B cell (primary cell): ENCODE measurements at regions not wholly inside any gene's neighbourhood (a gene's known extent, or its start where the extent isn't known, plus 50 kb on each side); places are given as distances from the start of the nearest gene placed in this dataset.

Source experiments
- ATAC-seq: fragments of 200-7000 bp; cut with Tn5 transposase; one replicate; pipeline ENCODE4 v1.10.0; 2021; ENCODE audit warnings: low read depth, mild to moderate bottlenecking, moderate number of reproducible peaks, moderate library complexity
- CTCF ChIA-PET: fragments of 350-600 bp; sonication (Branson Sonifier 250); formaldehyde crosslinking; loops from one replicate; lab custom pipeline; 2021; ENCODE audit warnings: antibody characterized with exemption, inconsistent platforms; lab: Charles Lee
- POLR2A ChIA-PET: fragments of 350-600 bp; sonication (Branson Sonifier 250); formaldehyde crosslinking; loops from one replicate; lab custom pipeline; 2021; ENCODE audit warnings: antibody characterized with exemption; lab: Charles Lee
- DNase-seq: peaks from one replicate; pipeline ENCODE4 v3.0.0; 2013
- H2AFZ ChIP-seq: 2 replicates; pipeline ENCODE4 v1.6.1; 2012; ENCODE audit warnings: mild to moderate bottlenecking, low read depth, low read length; ENCODE audit not compliant: insufficient read depth, poor library complexity, severe bottlenecking
- H3K27ac ChIP-seq, 2 donors: 1 replicate in 1 of 2; 2 replicates in 1 of 2; pipeline ENCODE4 v1.5.1; 2012 to 2013; ENCODE audit warnings: low read length in 2 of 2, mild to moderate bottlenecking in 2 of 2, moderate library complexity in 1 of 2
- H3K27me3 ChIP-seq, 4 experiments: fragments of 200-600 bp in 1 of 4; sonication (generic) in 1 of 4; replicated peaks in 1 of 4; 1 replicate in 2 of 4; 2 replicates in 2 of 4; pipeline versions ENCODE4 v1.6.1 to v1.7.0; 2013 to 2016; ENCODE audit warnings: low read length in 3 of 4, mild to moderate bottlenecking in 2 of 4, mixed read lengths in 1 of 4, moderate library complexity in 1 of 4; ENCODE audit not compliant: insufficient read depth in 4 of 4, control insufficient read depth in 3 of 4; ENCODE audit errors: control extremely low read depth in 1 of 4
- H3K36me3 ChIP-seq, 2 experiments: replicated peaks in 1 of 2; 1 replicate in 1 of 2; 2 replicates in 1 of 2; pipeline versions ENCODE4 v1.6.1 to v1.7.1; 2013; ENCODE audit warnings: low read length in 1 of 2; ENCODE audit not compliant: insufficient read depth in 2 of 2, control insufficient read depth in 1 of 2; ENCODE audit errors: control extremely low read depth in 1 of 2, extremely low read depth in 1 of 2
- H3K4me1 ChIP-seq, 2 donors: fragments of 200-600 bp in 1 of 2; sonication (generic) in 1 of 2; 1 replicate in 1 of 2; 2 replicates in 1 of 2; pipeline versions ENCODE4 v1.5.1 to v1.6.1; 2013 to 2017; ENCODE audit warnings: low read length in 2 of 2; ENCODE audit not compliant: control insufficient read depth in 2 of 2, insufficient read depth in 2 of 2
- H3K4me2 ChIP-seq: replicated peaks from 2 replicates; pipeline ENCODE3; 2012; ENCODE audit warnings: mild to moderate bottlenecking, low read depth, low read length; ENCODE audit not compliant: poor library complexity, severe bottlenecking
- H3K4me3 ChIP-seq, 5 experiments: fragments of 200-600 bp in 1 of 5; sonication (generic) in 1 of 5; 1 replicate in 3 of 5; 2 replicates in 2 of 5; pipeline versions ENCODE4 v1.5.1 to v1.7.0; 2011 to 2016; ENCODE audit warnings: low read length in 4 of 5, mild to moderate bottlenecking in 4 of 5, low read depth in 2 of 5, control low read depth in 1 of 5, moderate library complexity in 1 of 5; ENCODE audit not compliant: insufficient read depth in 1 of 5; ENCODE audit errors: control extremely low read depth in 1 of 5, extremely low read depth in 1 of 5
- H3K79me2 ChIP-seq: fragments of 200-600 bp; sonication (generic); one replicate; pipeline ENCODE4 v1.6.0; 2016; ENCODE audit warnings: low read length; ENCODE audit not compliant: control insufficient read depth, insufficient read depth
- H3K9ac ChIP-seq: fragments of 200-600 bp; sonication (generic); 2 replicates; pipeline ENCODE4 v1.6.1; 2017; ENCODE audit warnings: mild to moderate bottlenecking, low read length, moderate library complexity
- H3K9me3 ChIP-seq, 3 donors: one replicate each; pipeline versions ENCODE4 v1.6.1 to v1.7.1; 2013; ENCODE audit warnings: low read length in 2 of 3; ENCODE audit not compliant: control insufficient read depth in 2 of 3, insufficient read depth in 1 of 3; ENCODE audit errors: control extremely low read depth in 1 of 3
- H4K20me1 ChIP-seq: 2 replicates; pipeline ENCODE4 v1.6.0; 2012; ENCODE audit warnings: mild to moderate bottlenecking, low read length; ENCODE audit not compliant: insufficient read depth, control insufficient read depth, poor library complexity, severe bottlenecking
- H3K27ac Mint-ChIP-seq: one replicate; pipeline ENCODE4 v1.8.0; 2021; ENCODE audit warnings: mixed read lengths
- H3K27me3 Mint-ChIP-seq: one replicate; pipeline ENCODE4 v1.8.0; 2021; ENCODE audit warnings: mixed read lengths
- H3K4me1 Mint-ChIP-seq: one replicate; pipeline ENCODE4 v1.8.0; 2021; ENCODE audit warnings: mixed read lengths
- H3K4me3 Mint-ChIP-seq: one replicate; pipeline ENCODE4 v1.8.0; 2021; ENCODE audit warnings: mixed read lengths
- H3K9me3 Mint-ChIP-seq: one replicate; pipeline ENCODE4 v1.8.0; 2022; ENCODE audit warnings: mixed read lengths; ENCODE audit not compliant: insufficient read depth
- CTCF ChIP-seq: fragments of 200-600 bp; IDR thresholded peaks from one replicate; pipeline ENCODE4 v1.8.0; 2022; ENCODE audit warnings: antibody characterized with exemption, mild to moderate bottlenecking
- EZH2 ChIP-seq: IDR thresholded peaks from 2 replicates; pipeline ENCODE4 v1.6.1; 2012; ENCODE audit warnings: borderline replicate concordance, low read depth, mild to moderate bottlenecking, moderate library complexity, low read length; ENCODE audit not compliant: insufficient read depth, poor library complexity, severe bottlenecking
- WGBS: methylation state at CpG from one replicate; pipeline ENCODE4 v1.1.5; 2013; ENCODE audit warnings: missing lambda C conversion rate; ENCODE audit not compliant: insufficient coverage; 5-methylcytosine and 5-hydroxymethylcytosine counted together
- intact Hi-C: fragments of 100-400 bp; cut with micrococcal nuclease; formaldehyde crosslinking; loops from one replicate; pipeline ENCODE4 v1.10.0; 2022

GRCh38 chr7:134378562-134378961 is 61.8 kb upstream of the SLC35B4 start:
- no peak overlapping the region for H3K4me3 ChIP-seq
- H3K4me1 ChIP-seq: no peaks in the 10 kb centered on the region
- Mint-ChIP-seq H3K27ac (no peak overlapping the region), H3K9me3 (no peaks in the 10 kb centered on the region), H3K4me1 (peaks cover 1% of the 10 kb centered on the region), H3K4me3 (no peak overlapping the region), H3K27me3 (peaks cover 17% of the 10 kb centered on the region)
- 86% methylated on average over 7 of the region's 7 CpGs for WGBS
- H4K20me1 ChIP-seq: no peaks in the 10 kb centered on the region
- H3K27me3 ChIP-seq: peaks cover 0 to 7% (median 1%) of the 10 kb centered on the region in 4 experiments
- ATAC-seq (no peak), DNase-seq (no peak)
- no peak overlapping the region for H3K9ac ChIP-seq
- intact Hi-C loops: no loop called here
- no peak overlapping the region for H3K4me2 ChIP-seq
- ChIA-PET POLR2A (no interaction called here), CTCF (no interaction called here)
- TF ChIP-seq EZH2 (no peak), CTCF (no peak)
- no peaks in the 10 kb centered on the region for H3K36me3 ChIP-seq
- no peak overlapping the region for H2AFZ ChIP-seq
- H3K79me2 ChIP-seq: no peaks in the 10 kb centered on the region
- H3K9me3 ChIP-seq: peaks cover 0 to 3% (median 0%) of the 10 kb centered on the region in 3 donors
- no peak overlapping the region for H3K27ac ChIP-seq

GRCh38 chr7:134376693-134377092 is 60.0 kb upstream of the SLC35B4 start:
- no peak for ATAC-seq
- Mint-ChIP-seq H3K27me3 (peaks cover 7% of the 10 kb centered on the region), H3K4me3 (no peak overlapping the region), H3K27ac (no peak overlapping the region), H3K9me3 (no peaks in the 10 kb centered on the region), H3K4me1 (peaks cover 1% of the 10 kb centered on the region)
- ChIA-PET CTCF (no interaction called here), POLR2A (no interaction called here)
- Histone ChIP-seq H3K27me3 (peaks cover 0 to 7% (median 0%) of the 10 kb centered on the region in 4 experiments), H3K4me3 (no peak overlapping the region), H3K79me2 (no peaks in the 10 kb centered on the region), H2AFZ (no peak overlapping the region), H3K27ac (no peak overlapping the region), H4K20me1 (no peaks in the 10 kb centered on the region), H3K9me3 (peaks cover 0 to 3% (median 0%) of the 10 kb centered on the region in 3 donors), H3K36me3 (no peaks in the 10 kb centered on the region), H3K4me2 (no peak overlapping the region), H3K4me1 (no peaks in the 10 kb centered on the region), H3K9ac (no peak overlapping the region)
- no peak for TF ChIP-seq CTCF
- no peak for TF ChIP-seq EZH2
- intact Hi-C loops: no loop called here
- DNase-seq: no peak
